ENCODE measurements at regions not wholly inside any gene's neighbourhood (a gene's known extent, or its start where the extent isn't known, plus 50 kb on each side); places are given as distances from the start of the nearest gene placed in this dataset.

DNA sequence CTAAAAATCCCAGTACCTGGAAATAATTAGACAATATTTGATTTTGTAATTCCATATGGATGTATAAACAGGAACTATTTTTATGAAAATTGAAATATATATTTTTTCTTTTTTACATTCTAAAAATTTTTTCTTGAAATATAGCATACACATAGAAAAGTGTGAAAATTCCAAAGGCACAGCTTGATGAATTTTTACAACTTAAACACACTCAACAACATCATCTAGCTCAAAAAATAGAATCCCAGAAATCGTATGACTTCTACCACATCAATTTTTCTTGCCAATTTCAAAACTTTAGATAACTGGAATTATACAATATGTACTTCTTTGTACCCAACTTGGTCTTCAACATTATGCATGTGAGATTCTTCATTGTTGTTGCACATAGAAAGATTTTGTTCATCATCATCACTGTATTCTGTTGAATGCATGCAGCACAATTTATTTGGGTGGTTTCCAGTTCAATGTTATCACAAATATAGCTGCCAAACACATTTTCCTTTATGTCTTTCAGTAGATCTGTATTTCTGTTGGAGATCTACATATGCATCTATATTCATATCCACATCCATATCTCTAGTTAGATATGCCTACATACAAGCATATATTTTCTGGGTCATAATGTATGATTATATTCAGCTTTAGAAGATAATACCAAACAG lies 340.7 kb upstream of the SLIT2 start:
- Histone ChIP-seq H3K9me3 (ENCODE audit: low read depth, low read length, poor library complexity, severe bottlenecking) (no peaks in the 10 kb centered on the region), H3K36me3 (ENCODE audit: insufficient read depth, low read length, poor library complexity, severe bottlenecking) (no peaks in the 10 kb centered on the region), H3K4me1 (ENCODE audit: insufficient read depth, low read length, poor library complexity, severe bottlenecking) (no peaks in the 10 kb centered on the region), H3K27me3 (replicated peaks; ENCODE audit: insufficient read depth, low read depth, low read length, poor library complexity) (no peaks in the 10 kb centered on the region), H3K27ac (ENCODE audit: low read depth, low read length, poor library complexity, severe bottlenecking) (no peak overlapping the region), H3K4me3 (ENCODE audit: low read depth, low read length, poor library complexity, severe bottlenecking) (no peak overlapping the region)
- TF ChIP-seq, protein P1, sequence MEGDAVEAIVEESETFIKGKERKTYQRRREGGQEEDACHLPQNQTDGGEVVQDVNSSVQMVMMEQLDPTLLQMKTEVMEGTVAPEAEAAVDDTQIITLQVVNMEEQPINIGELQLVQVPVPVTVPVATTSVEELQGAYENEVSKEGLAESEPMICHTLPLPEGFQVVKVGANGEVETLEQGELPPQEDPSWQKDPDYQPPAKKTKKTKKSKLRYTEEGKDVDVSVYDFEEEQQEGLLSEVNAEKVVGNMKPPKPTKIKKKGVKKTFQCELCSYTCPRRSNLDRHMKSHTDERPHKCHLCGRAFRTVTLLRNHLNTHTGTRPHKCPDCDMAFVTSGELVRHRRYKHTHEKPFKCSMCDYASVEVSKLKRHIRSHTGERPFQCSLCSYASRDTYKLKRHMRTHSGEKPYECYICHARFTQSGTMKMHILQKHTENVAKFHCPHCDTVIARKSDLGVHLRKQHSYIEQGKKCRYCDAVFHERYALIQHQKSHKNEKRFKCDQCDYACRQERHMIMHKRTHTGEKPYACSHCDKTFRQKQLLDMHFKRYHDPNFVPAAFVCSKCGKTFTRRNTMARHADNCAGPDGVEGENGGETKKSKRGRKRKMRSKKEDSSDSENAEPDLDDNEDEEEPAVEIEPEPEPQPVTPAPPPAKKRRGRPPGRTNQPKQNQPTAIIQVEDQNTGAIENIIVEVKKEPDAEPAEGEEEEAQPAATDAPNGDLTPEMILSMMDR (conservative IDR thresholded peaks at IDR 0.05; ENCODE audit: low read depth, low read length): no peak
- no peak for TF ChIP-seq EZH2 (IDR thresholded peaks at IDR 0.05; ENCODE audit: borderline replicate concordance, low read depth, low read length, poor library complexity, severe bottlenecking)
- ChIA-PET POLR2A (ENCODE audit: low non-redundant PET) (no interaction called here), CTCF (no interaction called here)
- BruUV-seq (replicated peaks): no TSS peak
- DNase-seq (ENCODE audit: low spot score): no peak
- intact Hi-C loops (cut with micrococcal nuclease; ENCODE audit: unreplicated experiment): no loop called here

DNA sequence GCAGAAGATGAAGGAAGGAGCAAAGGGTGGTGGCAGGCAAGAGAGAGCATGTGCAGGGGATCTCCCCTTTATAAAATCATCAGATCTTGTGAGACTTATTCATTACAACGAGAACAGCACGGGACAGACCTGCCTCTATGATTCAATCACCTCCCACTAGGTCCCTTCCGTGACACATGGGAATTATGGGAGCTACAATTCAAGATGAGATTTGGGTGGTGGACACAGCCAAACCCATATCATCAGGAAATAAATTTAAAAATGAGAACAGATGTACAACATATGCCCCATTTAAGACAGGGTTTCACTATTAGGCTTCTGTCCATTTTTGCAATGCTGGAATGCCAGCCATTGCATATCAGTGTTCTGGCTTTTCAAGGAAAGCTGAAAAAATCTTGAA lies 346.7 kb upstream of the SLIT2 start:
- CTCF ChIA-PET: no interaction called here
- intact Hi-C loops (cut with micrococcal nuclease; ENCODE audit: unreplicated experiment): no loop called here
- no peak for TF ChIP-seq EZH2 (IDR thresholded peaks at IDR 0.05; ENCODE audit: borderline replicate concordance, low read depth, low read length, poor library complexity, severe bottlenecking)
- TF ChIP-seq, protein P1 (conservative IDR thresholded peaks at IDR 0.05; ENCODE audit: low read depth, low read length): no peak
- no peak for DNase-seq (ENCODE audit: low spot score)
- no TSS peak for BruUV-seq (replicated peaks)
- POLR2A ChIA-PET (ENCODE audit: low non-redundant PET): no interaction called here
- Histone ChIP-seq H3K36me3 (ENCODE audit: insufficient read depth, low read length, poor library complexity, severe bottlenecking) (no peaks in the 10 kb centered on the region), H3K9me3 (ENCODE audit: low read depth, low read length, poor library complexity, severe bottlenecking) (no peaks in the 10 kb centered on the region), H3K27ac (ENCODE audit: low read depth, low read length, poor library complexity, severe bottlenecking) (no peak overlapping the region), H3K4me1 (ENCODE audit: insufficient read depth, low read length, poor library complexity, severe bottlenecking) (no peaks in the 10 kb centered on the region), H3K4me3 (ENCODE audit: low read depth, low read length, poor library complexity, severe bottlenecking) (no peak overlapping the region), H3K27me3 (replicated peaks; ENCODE audit: insufficient read depth, low read depth, low read length, poor library complexity) (peaks cover 2% of the 10 kb centered on the region)

DNA sequence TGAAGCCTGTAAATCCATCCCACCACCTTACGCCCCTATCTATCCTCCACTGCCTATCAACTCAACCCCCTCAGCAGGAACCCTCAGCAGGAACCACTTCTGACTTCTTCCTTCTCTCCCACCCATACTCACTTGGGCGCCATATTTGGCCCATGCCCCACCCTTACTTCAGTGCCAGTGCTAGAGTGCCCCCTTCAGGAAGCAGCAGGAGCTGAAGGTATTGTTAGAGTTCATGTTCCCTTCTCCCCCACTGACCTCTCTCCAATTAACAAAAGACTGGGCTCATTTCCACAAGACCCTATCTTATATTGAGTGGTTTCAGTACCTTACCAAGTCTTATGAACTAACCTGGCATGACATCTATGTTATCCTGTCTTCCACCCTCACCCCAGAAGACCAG lies 363.1 kb upstream of the SLIT2 start:
- no peak overlapping the region for H3K27ac ChIP-seq (ENCODE audit: low read depth, low read length, poor library complexity, severe bottlenecking)
- H3K36me3 ChIP-seq (ENCODE audit: insufficient read depth, low read length, poor library complexity, severe bottlenecking): no peaks in the 10 kb centered on the region
- H3K4me1 ChIP-seq (ENCODE audit: insufficient read depth, low read length, poor library complexity, severe bottlenecking): no peaks in the 10 kb centered on the region
- ChIA-PET CTCF (no interaction called here), POLR2A (ENCODE audit: low non-redundant PET) (no interaction called here)
- BruUV-seq (replicated peaks): no TSS peak
- TF ChIP-seq, protein P1 (conservative IDR thresholded peaks at IDR 0.05; ENCODE audit: low read depth, low read length): peak; percentile 33; the same call in 1 of the 2 replicates
- no peak for TF ChIP-seq EZH2 (IDR thresholded peaks at IDR 0.05; ENCODE audit: borderline replicate concordance, low read depth, low read length, poor library complexity, severe bottlenecking)
- no peaks in the 10 kb centered on the region for H3K27me3 ChIP-seq (replicated peaks; ENCODE audit: insufficient read depth, low read depth, low read length, poor library complexity)
- H3K9me3 ChIP-seq (ENCODE audit: low read depth, low read length, poor library complexity, severe bottlenecking): no peaks in the 10 kb centered on the region
- intact Hi-C loops (cut with micrococcal nuclease; ENCODE audit: unreplicated experiment): no loop called here
- no peak overlapping the region for H3K4me3 ChIP-seq (ENCODE audit: low read depth, low read length, poor library complexity, severe bottlenecking)
- peak; percentile 3 for DNase-seq (ENCODE audit: low spot score)
